SW480 (cell line): ENCODE measurements at regions not wholly inside any gene's neighbourhood (a gene's known extent, or its start where the extent isn't known, plus 50 kb on each side); places are given as distances from the start of the nearest gene placed in this dataset.

Source experiments
- DNase-seq: peaks from one replicate; pipeline ENCODE4 v3.0.0-alpha.2; 2016; ENCODE audit warnings: low spot score

DNA sequence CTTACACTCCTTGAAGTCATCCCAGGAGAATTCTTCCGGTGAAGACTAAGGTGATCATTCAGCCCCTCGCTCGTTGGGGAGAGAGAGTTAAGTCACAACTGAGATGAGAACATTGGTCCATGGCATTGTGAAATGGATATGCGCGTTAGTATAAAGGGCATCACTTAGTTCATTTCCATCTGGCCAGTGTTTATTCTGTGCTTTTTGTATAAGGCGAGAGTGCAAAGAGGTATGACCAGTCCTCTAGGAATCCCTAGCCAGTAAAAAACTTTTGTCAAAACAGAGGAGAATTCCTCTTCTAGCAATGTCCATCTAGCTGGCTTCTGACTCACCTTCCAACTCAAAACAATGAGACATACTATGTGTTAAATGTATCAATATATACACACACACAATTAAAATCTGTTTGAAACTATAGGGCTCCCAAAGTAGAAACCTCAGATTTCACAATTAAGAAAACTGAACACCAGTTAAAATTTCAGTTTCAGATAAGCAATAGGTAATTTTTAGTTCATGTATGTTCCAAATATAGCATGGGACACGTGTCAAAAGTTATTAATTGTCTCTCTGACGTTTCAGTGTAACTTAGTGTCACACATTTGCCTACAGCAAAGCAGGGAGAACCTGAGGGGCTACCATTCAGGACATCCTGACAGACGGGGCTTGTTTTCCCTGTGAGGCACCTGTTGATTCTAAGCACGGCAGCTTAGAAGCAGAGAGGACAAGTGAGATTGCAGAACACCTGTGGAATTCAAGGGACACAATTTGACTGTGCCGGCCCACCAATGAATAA lies 158.9 kb downstream of the KLF6 start:
- no peak for DNase-seq

DNA sequence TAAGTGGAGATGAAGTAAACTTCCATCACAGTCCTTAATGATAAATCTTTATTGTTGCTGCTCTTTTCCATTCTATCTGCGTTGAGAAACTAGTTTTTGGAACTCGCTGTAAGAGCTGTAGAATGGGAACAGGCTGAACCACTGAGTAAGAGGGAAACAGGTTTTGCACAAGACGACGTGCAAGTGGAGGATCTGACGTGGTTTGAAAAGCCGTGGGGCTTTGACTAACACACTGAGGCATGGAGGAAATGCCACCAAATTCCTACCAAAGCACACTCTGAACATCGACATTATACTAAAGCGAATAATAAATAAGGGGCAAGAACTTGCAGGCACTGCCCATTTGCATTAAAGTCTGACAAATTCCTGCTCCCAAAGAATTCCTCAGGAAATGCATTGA lies 160.6 kb downstream of the KLF6 start:
- DNase-seq, result no peak

DNA sequence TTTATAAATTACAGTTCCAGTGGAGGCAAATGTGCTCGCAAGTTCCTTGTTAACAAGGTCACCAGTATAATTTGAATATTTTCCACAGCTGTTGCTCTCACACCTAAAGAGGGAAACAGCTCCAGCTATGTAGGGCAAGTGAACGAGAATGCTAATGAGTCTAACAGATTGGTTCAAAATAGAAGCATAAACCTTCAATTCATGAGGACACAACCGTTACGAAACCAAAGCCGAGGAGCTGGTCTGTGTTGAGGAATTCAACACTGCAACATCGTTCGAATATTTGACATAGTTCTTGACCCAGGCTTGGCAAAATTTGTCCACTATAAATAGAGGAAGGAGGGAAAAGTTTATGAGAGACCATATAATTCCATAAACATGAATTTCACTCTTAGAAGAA lies 161.3 kb downstream of the KLF6 start:
- DNase-seq, result no peak

DNA sequence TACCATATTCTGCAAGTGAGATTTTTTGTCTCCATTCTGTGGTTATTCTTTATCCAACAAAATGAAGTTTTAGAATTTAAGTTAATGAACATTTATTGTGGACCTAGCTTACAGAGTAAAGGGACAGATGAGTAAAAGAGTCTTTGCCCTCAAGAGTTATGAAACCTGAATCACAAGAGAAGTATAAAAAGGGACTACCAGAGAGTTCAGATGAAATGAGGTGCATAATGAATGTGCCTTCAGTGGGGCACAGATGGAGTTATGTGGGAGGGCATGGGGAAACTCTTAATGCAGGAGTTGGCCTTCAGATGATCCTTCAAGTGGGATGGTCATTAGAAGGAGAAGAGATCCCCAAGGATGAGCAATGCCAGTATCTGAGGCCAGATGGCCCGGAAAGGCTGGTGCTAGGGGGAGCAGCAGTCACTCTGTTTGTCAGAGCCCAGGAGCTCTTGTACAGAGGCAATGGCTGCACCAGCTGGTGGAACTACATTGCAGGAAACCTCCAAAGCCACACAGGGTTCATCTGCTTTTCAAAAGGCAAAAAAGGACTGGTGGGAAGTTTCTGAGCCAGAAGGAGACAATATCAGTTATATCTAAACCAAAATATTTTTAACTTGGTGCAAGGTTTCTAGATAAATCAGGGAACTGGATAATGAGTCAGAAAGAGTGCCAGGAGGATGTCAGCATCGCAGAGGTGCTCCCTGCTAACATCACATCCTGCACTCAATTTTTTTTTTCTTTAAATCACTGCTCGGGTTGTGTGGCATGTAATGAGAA lies 162.0 kb downstream of the KLF6 start:
- no peak for DNase-seq

DNA sequence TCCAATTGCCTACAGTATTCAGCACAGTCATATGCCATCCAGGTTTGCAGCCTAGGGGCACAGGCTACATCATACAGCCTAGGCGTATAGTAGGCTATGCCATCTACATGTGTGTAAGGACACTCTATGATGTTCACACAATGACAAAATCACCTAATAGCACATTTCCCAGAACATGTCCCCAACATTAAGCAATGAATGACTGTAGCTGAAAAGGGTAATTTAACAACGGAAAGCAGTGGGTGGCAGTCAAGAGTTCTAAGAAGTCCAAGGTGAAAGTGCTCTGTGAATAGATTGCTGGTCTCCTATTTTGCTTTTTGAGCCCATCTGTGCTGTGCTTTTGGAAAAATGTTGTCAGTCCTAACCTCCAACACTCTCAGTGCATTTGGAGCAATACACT lies 162.6 kb downstream of the KLF6 start:
- no peak for DNase-seq

DNA sequence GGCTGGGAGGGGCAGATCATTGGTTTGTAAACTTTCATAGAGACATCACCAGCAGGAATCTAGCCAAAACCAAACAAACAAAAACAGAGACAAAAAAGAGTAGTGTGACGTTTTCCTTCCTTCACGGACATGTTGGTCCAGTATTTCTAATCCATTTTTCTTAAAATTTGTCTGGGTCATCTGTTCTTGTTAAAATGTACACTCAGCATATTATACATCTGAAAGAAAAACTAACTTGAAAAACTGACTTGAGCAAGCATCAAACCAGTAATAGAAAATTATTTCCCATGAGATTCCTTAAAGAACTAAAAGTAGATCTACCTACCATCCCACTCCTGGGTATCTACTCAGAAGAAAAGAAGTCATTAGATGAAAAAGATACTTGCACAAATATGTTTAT lies 164.2 kb downstream of the KLF6 start:
- DNase-seq, result no peak

DNA sequence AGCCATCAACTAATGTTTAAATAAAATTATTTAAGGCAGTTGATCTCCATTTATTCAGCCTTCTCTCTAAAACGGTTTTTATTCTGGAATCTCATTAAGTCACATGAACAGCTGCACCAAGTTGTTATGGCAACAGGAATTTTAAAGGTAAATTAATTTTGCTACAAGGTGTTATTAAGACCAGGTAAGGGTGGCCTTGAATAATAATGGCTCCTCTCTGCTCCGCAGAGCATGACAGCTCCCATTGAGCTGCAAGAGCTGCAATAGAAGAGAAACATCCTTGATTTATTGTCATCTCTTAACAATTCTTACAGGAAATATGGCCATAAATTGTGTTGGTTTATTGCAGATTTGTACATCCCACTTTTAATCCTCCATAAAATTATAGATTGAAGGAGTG lies 165.8 kb downstream of the KLF6 start:
- DNase-seq, result no peak

DNA sequence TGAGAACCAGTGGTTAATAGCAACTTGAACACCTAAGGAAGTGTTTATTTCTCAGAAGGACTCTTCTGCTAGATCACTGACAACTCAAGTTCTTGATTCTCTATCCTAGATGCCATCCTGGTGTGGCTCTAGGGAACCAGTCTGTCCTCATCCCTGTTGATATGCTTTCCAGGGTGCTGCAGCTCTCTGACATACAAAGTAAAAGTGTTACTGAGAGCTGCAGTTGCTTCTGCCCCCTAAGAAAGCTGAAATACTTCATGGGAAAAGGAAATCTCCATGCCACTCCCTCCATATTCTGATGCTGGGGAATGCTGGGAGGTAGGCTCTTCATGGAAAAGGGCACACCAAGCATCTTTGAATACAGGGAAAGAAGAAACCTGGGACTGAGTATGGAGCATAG lies 168.1 kb downstream of the KLF6 start:
- no peak for DNase-seq

DNA sequence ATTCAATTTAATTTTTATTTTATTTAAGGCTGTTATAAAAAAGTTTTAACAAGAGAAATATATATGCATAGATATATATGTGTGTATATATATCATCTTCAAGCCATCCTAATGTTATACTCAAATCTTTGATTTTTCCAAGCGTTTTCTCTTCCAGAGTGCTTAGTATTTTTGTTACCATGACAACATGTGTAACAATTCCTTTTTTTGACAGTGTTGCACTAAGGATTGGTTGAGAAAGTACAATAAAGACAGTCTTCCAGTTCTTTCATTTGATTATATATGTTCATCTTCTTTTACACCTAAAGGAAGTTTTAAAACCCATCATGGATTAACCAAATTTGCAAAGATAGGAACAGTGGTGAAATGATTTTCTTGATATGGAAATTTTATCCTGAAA lies 171.7 kb downstream of the KLF6 start:
- no peak for DNase-seq

DNA sequence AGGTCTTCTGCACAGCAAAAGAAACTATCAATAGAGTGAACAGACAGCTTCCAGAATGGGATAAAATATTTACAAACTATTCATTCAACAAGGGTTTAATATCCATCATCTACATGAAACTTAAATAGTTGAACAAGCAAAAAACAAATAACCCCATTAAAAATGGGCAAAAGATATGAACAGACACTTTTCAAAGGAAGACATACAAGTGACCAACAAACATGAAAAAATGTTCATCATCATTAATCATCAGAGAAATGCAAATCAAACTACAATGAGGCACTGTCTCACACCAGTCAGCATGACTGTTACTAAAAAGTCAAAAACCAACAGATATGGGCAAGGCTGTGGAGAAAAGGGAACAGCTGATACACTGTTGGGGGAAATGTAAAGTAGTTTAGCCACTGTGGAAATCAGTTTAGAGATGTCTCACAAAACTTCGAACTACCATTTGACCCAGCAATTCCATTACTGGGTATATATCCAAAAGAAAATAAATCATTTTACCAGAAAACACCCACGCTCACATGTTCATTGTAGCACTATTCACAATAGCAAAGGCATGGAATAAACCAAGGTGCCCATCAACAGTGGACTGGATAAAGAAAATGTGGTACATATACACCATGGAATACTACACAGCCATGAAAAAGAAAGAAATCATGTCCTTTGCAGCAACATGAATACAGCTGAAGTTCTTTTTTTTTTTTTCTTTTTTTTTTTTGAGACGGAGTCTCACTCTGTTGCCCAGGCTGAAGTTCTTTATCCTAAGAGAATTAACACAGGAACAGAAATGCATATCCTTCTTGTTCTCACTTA lies 172.6 kb downstream of the KLF6 start:
- no peak for DNase-seq

DNA sequence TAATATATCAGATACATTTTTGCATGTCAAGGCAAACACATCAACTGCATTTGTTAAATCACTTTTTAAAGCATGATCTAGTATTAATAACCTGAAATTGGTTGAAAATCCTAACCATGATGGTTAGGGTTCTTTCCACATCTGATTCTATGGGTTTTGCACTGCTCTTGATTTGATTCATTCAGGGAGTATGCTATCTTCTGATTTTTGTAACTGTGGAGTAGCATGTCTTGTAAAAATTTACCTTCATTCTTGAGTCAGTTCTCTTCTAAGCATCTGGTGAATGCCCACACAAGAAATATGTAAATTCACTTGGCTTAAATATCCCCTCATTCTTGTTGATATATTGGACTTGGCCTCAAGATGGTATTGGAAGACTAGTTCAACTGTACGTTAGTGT lies 178.7 kb downstream of the KLF6 start:
- DNase-seq, result no peak

DNA sequence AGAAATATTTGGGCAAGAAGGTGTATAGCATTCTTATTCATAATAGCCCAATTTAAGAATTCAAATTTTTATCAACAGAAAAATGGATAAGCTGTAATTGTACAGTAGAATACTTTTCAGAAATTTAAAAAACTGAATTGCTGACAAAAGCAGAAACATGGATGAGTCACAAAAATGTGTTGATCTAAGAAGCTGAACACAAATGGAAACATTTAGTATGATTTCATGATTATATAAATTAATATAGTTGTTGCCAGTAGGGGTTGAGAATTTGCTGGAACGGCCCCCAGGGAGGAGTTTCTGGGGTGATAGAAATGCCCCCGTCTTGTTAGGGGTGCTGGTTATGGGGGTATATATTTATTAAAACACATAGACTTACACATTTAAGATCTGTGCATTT lies 179.1 kb downstream of the KLF6 start:
- DNase-seq, result no peak

DNA sequence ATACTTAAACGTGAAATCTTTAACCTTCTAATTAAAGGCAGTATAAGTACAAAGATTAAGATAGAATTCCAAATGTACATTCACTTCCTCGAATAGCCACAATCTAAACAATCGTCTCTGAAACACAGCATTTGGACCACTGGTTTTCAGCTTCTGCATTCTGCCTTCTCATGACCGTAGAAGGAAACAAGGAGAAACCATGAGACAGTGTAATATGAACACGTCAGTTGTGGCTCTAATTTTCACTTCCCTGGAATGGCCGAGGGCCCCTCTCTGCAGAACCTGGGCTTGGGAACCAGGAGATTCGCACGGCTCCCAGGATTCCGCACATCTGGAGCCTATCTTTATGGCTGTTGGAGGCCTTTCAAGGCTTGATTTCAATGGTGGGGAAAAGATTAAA lies 189.3 kb downstream of the KLF6 start:
- DNase-seq, result no peak

DNA sequence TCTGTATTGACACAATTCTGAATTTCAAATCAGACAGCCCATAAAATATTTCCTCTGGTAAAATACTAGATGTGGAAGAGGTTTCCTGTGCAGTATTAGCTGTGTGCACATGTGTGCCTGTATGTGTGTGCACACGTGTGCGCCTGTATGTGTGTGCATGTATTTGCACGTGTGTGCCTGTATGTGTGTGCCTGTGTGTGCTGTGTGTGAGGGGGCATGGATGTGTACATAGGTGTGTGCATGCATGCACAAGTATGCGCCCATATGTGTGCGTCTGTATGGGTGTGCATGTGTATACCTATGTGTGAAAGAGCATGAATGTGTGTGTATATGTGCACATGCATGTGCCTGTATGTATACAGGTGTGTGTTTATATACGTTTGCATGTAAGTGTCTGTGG lies 191.4 kb downstream of the KLF6 start:
- DNase-seq, result no peak

DNA sequence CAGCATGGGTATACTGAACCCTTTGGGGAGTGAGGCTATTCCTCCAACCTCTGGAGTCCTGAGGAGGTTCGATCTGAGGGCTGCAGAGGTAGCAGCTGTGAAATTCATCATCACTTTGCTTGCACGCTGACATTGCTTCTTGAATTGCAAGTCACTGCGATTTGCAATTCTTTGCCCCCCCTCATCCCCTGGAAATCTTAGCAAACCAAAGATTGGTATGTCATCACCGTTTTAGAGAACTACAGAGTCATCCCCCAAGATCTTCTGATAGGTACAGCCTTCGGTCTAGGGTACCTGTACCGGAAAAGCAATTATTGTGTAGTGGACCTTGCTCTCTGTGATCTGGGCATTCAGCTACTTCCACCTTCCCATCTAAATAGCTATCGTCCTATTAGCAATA lies 192.6 kb downstream of the KLF6 start:
- no peak for DNase-seq

DNA sequence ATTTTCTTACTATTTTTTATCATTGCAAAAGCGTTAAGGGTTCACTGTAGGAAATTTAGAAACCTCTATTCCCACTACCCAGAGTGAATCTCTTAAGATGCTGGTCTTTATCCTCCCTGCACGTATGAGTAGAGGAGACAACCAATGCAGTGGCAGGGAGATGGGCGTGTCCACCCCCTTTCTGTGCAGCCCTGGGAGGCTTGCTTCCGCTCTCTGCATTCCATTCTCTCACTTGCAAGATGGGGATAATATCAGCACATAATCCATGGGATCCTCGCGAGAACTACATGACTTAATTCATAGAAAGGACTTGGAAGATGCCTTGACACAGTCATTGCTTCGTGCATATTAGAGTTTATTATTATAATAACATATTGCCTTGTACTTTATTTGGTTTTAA lies 196.2 kb downstream of the KLF6 start:
- DNase-seq, result no peak

DNA sequence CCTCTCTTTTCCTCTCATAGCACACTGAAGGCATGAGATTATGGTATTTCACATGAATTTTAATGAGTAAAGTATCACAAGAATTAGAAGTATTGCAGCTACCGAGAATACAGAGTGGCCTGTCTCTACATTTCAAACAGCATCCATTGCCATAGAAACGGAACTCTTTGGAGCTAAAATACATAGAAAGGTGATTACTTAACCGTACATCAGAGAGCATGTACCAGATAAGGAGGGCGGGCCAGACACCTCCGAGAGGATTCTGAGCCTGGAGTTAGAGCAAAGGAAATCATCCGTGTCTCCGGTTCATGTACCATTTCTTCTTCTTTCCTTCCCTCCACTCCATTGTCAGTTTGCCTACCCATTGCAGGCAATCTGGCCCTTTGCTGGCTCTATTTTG lies 196.7 kb downstream of the KLF6 start:
- no peak for DNase-seq

DNA sequence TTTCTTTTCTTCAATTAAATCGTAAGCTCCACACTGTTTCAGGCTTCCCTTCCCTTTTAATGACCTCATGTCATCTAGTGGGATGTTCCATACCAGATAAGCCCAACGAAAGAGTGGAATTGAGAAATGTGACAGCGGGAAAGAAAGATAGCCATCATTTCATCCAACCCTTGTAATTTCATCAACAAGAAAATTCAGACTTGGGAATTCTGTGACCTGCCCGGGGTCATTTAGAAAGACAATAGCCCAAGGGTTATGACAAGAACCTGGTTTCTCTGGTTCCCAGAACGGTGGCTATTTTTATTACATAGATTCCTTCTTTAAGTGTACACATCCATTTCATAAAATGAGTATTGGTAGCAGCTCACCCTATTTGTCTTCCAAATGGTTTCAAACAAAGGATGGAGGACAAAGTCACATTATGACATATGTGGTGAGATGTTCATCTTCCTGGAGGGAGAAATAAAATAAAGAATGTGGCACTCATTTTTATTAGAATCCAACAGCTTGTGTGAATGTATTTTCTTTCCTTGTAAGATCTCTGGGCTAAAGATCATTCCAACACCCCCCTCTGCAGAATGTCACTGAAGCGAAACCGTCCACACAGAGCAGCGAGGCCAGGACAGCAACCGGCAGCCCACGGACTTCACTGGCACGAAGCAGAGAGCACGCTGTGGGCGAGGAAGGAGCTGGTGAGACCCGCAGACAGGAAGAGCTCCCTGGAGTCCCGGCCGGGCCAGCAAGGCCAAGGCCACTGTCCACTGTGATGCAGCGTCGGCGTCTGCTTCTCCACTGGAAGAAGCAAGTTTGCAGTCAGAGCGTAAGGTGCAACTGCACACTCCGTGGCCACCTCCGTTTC lies 199.9 kb downstream of the KLF6 start:
- DNase-seq, result no peak

DNA sequence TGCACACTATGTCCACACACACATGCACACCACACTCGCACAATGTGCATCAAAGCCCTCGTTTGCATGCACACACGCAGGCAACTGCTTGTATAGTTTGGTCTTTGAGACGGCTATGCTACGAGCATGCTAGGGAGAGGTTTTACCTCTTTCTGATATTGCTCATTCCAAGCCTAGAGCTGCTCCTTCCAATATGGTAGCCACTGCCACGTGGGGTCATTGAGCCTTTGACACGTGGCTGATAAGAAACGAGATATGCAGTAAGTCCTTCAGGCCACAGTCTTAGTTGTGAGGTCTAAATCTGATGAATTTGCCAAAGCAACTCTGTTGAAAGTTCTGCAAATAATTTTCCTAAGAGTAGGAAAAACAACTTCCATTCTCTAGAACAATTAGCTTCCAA lies 204.4 kb downstream of the KLF6 start:
- DNase-seq, result no peak

DNA sequence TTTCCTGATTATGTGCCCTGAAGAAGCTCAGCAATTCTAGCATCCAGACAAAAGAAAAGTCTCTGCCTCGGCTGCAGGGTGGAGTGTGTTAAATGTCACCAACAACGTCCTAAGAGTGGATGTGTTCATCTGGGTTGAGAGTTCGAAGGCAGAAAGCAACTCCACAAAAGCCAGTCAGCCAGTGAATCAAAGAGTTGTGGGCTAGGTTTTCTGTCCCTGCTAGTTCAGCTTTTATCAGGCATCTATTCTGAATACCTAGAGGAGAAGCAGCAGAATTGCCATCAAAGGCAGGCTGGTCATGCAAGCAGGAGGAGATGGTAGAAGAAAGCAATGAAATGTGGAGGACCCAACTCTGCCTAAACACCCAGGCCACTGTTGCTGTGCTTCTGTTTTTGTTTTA lies 205.2 kb downstream of the KLF6 start:
- DNase-seq, result peak; percentile 1

DNA sequence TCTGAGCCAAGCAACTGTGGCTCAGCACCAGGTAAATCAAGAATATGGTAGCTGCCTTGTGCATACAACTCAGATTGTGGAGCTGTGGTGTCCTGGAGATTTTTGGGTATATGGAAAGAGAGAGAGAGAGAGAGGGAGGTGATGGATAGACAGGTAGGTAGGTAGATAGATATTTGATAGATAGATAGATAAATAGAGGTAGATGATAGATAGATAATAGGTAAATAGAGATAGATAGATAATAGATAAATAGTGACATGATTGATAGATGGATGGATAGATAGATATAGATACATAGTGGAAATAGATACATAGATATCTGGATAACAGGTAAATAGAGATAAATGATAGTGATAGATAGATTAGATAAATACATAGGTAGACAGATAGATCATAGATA lies 206.3 kb downstream of the KLF6 start:
- no peak for DNase-seq

DNA sequence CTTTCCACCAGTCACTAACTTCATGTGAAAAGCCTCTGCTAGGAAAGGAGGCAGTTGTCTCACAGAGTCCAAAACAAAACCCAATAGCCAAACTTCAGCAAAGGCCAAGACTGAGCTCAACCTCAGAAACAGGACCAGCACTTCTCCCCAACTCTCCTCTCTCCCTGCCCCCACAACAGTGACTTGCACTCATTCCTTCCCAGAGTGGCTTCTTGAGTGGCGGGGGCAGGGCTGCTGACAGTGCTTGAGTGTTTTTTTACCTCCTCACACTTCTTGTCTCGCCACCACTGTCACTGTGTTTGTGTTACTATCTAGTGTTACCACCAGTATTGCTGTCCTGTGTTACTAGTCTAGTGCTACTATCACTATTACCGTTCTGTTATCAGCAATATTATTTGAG lies 206.8 kb downstream of the KLF6 start:
- no peak for DNase-seq
